Neuronal stem cell (in vitro differentiated cells): ENCODE measurements at regions not wholly inside any gene's neighbourhood (a gene's known extent, or its start where the extent isn't known, plus 50 kb on each side); places are given as distances from the start of the nearest gene placed in this dataset.

Experiments used
- DNase-seq: peaks from one replicate; pipeline ENCODE4 v3.0.0-alpha.2; 2013; ENCODE audit warnings: low spot score
- H2AFZ ChIP-seq: one replicate; pipeline ENCODE4 v1.6.1; 2013; ENCODE audit warnings: mild to moderate bottlenecking, low read length, inconsistent platforms
- H2AK5ac ChIP-seq: 2 replicates; pipeline ENCODE4 v1.6.1; 2013; ENCODE audit warnings: low read depth, mild to moderate bottlenecking, inconsistent platforms, low read length, moderate library complexity, mixed read lengths
- H2BK120ac ChIP-seq: 2 replicates; pipeline ENCODE4 v1.6.1; 2013; ENCODE audit warnings: low read depth, mild to moderate bottlenecking, inconsistent platforms, low read length, moderate library complexity, mixed read lengths
- H2BK12ac ChIP-seq: one replicate; pipeline ENCODE4 v1.6.1; 2013; ENCODE audit warnings: low read length, inconsistent platforms
- H2BK15ac ChIP-seq: 2 replicates; pipeline ENCODE4 v1.6.1; 2013; ENCODE audit warnings: mild to moderate bottlenecking, low read length, inconsistent platforms, mixed read lengths
- H2BK5ac ChIP-seq: one replicate; pipeline ENCODE4 v1.6.1; 2013; ENCODE audit warnings: inconsistent platforms, mild to moderate bottlenecking, low read length, moderate library complexity
- H3K14ac ChIP-seq: one replicate; pipeline ENCODE4 v1.6.1; 2013; ENCODE audit warnings: low read length, inconsistent platforms
- H3K18ac ChIP-seq: 2 replicates; pipeline ENCODE4 v1.6.1; 2013; ENCODE audit warnings: low read length, inconsistent platforms
- H3K23ac ChIP-seq: 2 replicates; pipeline ENCODE4 v1.6.1; 2013; ENCODE audit warnings: low read depth, mild to moderate bottlenecking, mixed read lengths, low read length, inconsistent platforms; ENCODE audit not compliant: poor library complexity
- H3K27ac ChIP-seq: replicated peaks from 3 replicates; pipeline ENCODE4 v1.5.1; 2013; ENCODE audit warnings: low read length, inconsistent platforms
- H3K27me3 ChIP-seq, 3 experiments: 2 replicates each; pipeline ENCODE4 v1.6.1; 2013; ENCODE audit warnings: low read length in 3 of 3, mild to moderate bottlenecking in 2 of 3, inconsistent platforms in 1 of 3, low read depth in 1 of 3, mixed read lengths in 1 of 3, moderate library complexity in 1 of 3; ENCODE audit not compliant: control insufficient read depth in 3 of 3, insufficient read depth in 3 of 3
- H3K36me3 ChIP-seq, 2 donors: replicated peaks in 1 of 2; 2 replicates each; pipeline ENCODE4 v1.6.1; 2013; ENCODE audit warnings: low read length in 2 of 2; ENCODE audit not compliant: control insufficient read depth in 2 of 2, insufficient read depth in 2 of 2
- H3K4ac ChIP-seq: 2 replicates; pipeline ENCODE4 v1.6.1; 2013; ENCODE audit warnings: inconsistent platforms, mild to moderate bottlenecking, low read length, moderate library complexity
- H3K4me1 ChIP-seq, 2 donors: 1 replicate in 1 of 2; 2 replicates in 1 of 2; pipeline ENCODE4 v1.6.1; 2013; ENCODE audit warnings: low read length in 2 of 2, low read depth in 1 of 2; ENCODE audit not compliant: control insufficient read depth in 2 of 2, insufficient read depth in 1 of 2
- H3K4me2 ChIP-seq: one replicate; pipeline ENCODE4 v1.6.1; 2013; ENCODE audit warnings: mild to moderate bottlenecking, low read length, inconsistent platforms; ENCODE audit not compliant: insufficient read depth, poor library complexity, severe bottlenecking
- H3K4me3 ChIP-seq, 2 donors: 2 replicates each; pipeline ENCODE4 v1.5.1; 2013; ENCODE audit warnings: low read length in 2 of 2, mild to moderate bottlenecking in 2 of 2, inconsistent platforms in 1 of 2, moderate library complexity in 1 of 2
- H3K79me1 ChIP-seq: one replicate; pipeline ENCODE4 v1.6.1; 2013; ENCODE audit warnings: low read depth, mild to moderate bottlenecking, inconsistent platforms, low read length, moderate library complexity
- H3K9ac ChIP-seq: one replicate; pipeline ENCODE4 v1.6.1; 2013; ENCODE audit warnings: mild to moderate bottlenecking, low read depth, low read length, inconsistent platforms; ENCODE audit not compliant: poor library complexity
- H3K9me3 ChIP-seq, 2 donors: replicated peaks in 1 of 2; 2 replicates each; pipeline versions ENCODE3 to v1.6.1; 2013; ENCODE audit warnings: low read length in 2 of 2, mild to moderate bottlenecking in 2 of 2, inconsistent platforms in 1 of 2, low read depth in 1 of 2, mixed read lengths in 1 of 2, moderate library complexity in 1 of 2; ENCODE audit not compliant: control insufficient read depth in 2 of 2, insufficient read depth in 1 of 2
- H4K8ac ChIP-seq: one replicate; pipeline ENCODE4 v1.6.1; 2013; ENCODE audit warnings: low read depth, mild to moderate bottlenecking, inconsistent platforms, low read length, moderate library complexity
- H4K91ac ChIP-seq: one replicate; pipeline ENCODE4 v1.6.1; 2013; ENCODE audit warnings: low read length, low read depth, mild to moderate bottlenecking, inconsistent platforms; ENCODE audit not compliant: poor library complexity
- WGBS, 2 donors: extraction: QIAGEN DNeasy Blood & Tissue Kit; methylation state at CpG; one replicate each; pipeline ENCODE4 v1.1.7; 2013; ENCODE audit warnings: missing lambda C conversion rate in 2 of 2, mixed read lengths in 1 of 2; ENCODE audit not compliant: insufficient read length in 2 of 2, insufficient replicate concordance in 1 of 2; ENCODE audit errors: extremely low coverage in 2 of 2; 5-methylcytosine and 5-hydroxymethylcytosine counted together

DNA sequence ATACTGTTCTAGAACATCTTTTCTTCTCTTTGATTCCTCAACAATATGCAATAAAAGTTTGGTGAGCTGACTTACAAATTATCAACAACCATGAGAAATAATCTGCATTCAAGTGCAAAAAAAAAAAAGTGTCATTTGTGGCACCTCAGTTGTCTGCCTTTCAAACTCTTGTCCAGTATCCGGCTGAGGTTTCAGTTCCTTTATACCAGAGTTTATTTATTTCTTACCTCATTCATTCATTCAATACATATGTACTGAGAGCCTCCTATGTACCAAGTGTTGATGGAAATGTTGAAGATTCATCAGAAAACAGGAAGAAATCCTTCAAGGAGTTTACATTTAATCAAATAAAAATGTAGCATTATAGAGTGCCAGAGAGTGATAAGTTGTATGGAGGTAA is 484.1 kb downstream of the RMST start:
- H3K23ac ChIP-seq, result no peak overlapping the region
- H3K4ac ChIP-seq, result no peak overlapping the region
- peaks cover 0 to 4% of the 10 kb centered on the region in 2 donors for H3K4me1 ChIP-seq
- H4K8ac ChIP-seq, result no peak overlapping the region
- H3K4me2 ChIP-seq, result no peak overlapping the region
- H3K18ac ChIP-seq, result no peak overlapping the region
- H3K36me3 ChIP-seq, result no peaks in the 10 kb centered on the region
- WGBS, 2 donors, result no CpG with 5 or more reads among the region's 1 CpG
- DNase-seq, result no peak
- H3K27ac ChIP-seq, result no peak overlapping the region
- no peaks in the 10 kb centered on the region for H3K79me1 ChIP-seq
- no peak overlapping the region for H4K91ac ChIP-seq
- no peak overlapping the region for H2AFZ ChIP-seq
- no peak overlapping the region for H2BK12ac ChIP-seq
- H3K4me3 ChIP-seq, result no peak overlapping the region
- no peak overlapping the region for H3K9ac ChIP-seq
- H3K14ac ChIP-seq, result no peak overlapping the region
- peaks cover 0 to 4% of the 10 kb centered on the region in 2 donors for H3K9me3 ChIP-seq
- H2BK120ac ChIP-seq, result no peak overlapping the region
- H3K27me3 ChIP-seq, result no peaks in the 10 kb centered on the region
- H2BK5ac ChIP-seq, result no peak overlapping the region
- no peak overlapping the region for H2BK15ac ChIP-seq
- no peak overlapping the region for H2AK5ac ChIP-seq

- Histone ChIP-seq H3K9ac (no peak overlapping the region), H3K4me3 (no peak overlapping the region), H3K18ac (no peak overlapping the region), H2BK15ac (no peak overlapping the region), H3K14ac (no peak overlapping the region), H2BK12ac (no peak overlapping the region), H3K4me1 (no peaks in the 10 kb centered on the region), H3K4ac (no peak overlapping the region), H2BK5ac (no peak overlapping the region), H3K9me3 (peaks cover 0 to 4% of the 10 kb centered on the region in 2 donors), H3K23ac (no peak overlapping the region), H3K36me3 (no peaks in the 10 kb centered on the region), H2BK120ac (no peak overlapping the region), H3K27ac (no peak overlapping the region), H4K91ac (no peak overlapping the region), H2AK5ac (no peak overlapping the region), H3K27me3 (no peaks in the 10 kb centered on the region), H3K4me2 (no peak overlapping the region), H4K8ac (no peak overlapping the region), H3K79me1 (no peaks in the 10 kb centered on the region), H2AFZ (no peak overlapping the region)
- WGBS, 2 donors, result no CpG with 5 or more reads among the region's 2 CpGs
- no peak for DNase-seq
Observed at GRCh38 chr12:97948591-97948990, 486.0 kb downstream of the RMST start.

DNA sequence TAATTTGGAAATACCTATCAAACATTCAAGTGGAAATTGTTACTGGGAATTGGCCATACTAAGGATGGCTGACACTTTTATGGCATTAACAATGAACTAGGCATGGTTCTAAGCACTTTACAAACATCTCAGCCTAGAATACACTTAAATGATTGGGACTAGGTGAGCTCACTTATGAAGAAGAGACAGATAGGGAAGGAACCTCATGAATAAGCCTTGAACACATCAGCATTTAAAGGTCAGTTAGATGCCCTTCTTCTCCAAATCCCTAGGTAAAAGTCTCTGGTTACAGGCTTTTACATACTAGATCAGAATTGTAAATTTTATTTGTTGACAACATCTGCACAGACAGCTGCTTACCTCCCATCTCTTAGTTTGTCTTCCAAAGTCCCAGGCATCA is 488.6 kb downstream of the RMST start:
- no peak overlapping the region for H3K4me3 ChIP-seq
- no peak overlapping the region for H4K8ac ChIP-seq
- no peak overlapping the region for H3K27ac ChIP-seq
- H3K14ac ChIP-seq, result no peak overlapping the region
- H3K4me1 ChIP-seq, result no peaks in the 10 kb centered on the region
- H2BK120ac ChIP-seq, result no peak overlapping the region
- H2BK15ac ChIP-seq, result no peak overlapping the region
- H4K91ac ChIP-seq, result no peak overlapping the region
- DNase-seq, result no peak
- no peak overlapping the region for H2BK5ac ChIP-seq
- H3K36me3 ChIP-seq, result no peaks in the 10 kb centered on the region
- no peaks in the 10 kb centered on the region for H3K27me3 ChIP-seq
- peaks cover 0 to 4% of the 10 kb centered on the region in 2 donors for H3K9me3 ChIP-seq
- H2BK12ac ChIP-seq, result no peak overlapping the region
- H3K4me2 ChIP-seq, result no peak overlapping the region
- no peak overlapping the region for H3K9ac ChIP-seq
- no peaks in the 10 kb centered on the region for H3K79me1 ChIP-seq
- H3K23ac ChIP-seq, result no peak overlapping the region
- no peak overlapping the region for H3K4ac ChIP-seq
- H3K18ac ChIP-seq, result no peak overlapping the region
- no peak overlapping the region for H2AK5ac ChIP-seq
- H2AFZ ChIP-seq, result no peak overlapping the region

DNA sequence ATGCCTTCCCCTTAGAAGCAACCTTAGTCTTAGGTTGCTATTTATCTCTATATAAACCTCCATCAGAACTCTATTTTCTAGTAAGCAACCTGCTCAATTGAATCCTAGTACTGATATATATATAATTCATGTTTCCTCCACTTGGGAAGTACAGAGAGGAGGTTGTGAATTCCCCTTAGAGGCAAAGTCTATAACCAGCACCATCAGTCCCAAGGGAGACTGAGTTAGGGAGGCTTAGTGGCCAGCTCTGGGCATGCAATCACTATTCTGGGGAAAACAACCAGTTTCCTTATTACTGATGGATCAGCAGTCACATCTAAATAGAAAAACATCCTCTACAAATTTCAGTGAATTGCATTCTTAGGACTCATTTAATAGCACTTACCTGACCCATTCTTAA is 489.1 kb downstream of the RMST start:
- Histone ChIP-seq H3K27me3 (no peaks in the 10 kb centered on the region), H3K9me3 (peaks cover 0 to 4% of the 10 kb centered on the region in 2 donors), H2BK12ac (no peak overlapping the region), H2BK120ac (no peak overlapping the region), H4K91ac (no peak overlapping the region), H3K4me2 (no peak overlapping the region), H3K9ac (no peak overlapping the region), H3K4ac (no peak overlapping the region), H3K4me3 (no peak overlapping the region), H3K79me1 (no peaks in the 10 kb centered on the region), H3K23ac (no peak overlapping the region), H3K14ac (no peak overlapping the region), H2BK15ac (no peak overlapping the region), H4K8ac (no peak overlapping the region), H3K36me3 (no peaks in the 10 kb centered on the region), H3K27ac (no peak overlapping the region), H2AK5ac (no peak overlapping the region), H2AFZ (no peak overlapping the region), H2BK5ac (no peak overlapping the region), H3K4me1 (no peaks in the 10 kb centered on the region), H3K18ac (no peak overlapping the region)
- no peak for DNase-seq
